GM18868 (cell line): ENCODE measurements at regions not wholly inside any gene's neighbourhood (a gene's known extent, or its start where the extent isn't known, plus 50 kb on each side); places are given as distances from the start of the nearest gene placed in this dataset.
A peak's percentile ranks its signal among the peaks of the same experiment; 100 is the strongest.

Experiments used
- ATAC-seq: cut with Tn5 transposase; IDR thresholded peaks from one replicate; pipeline ENCODE4 v1.9.1; 2021; ENCODE audit warnings: mild to moderate bottlenecking, moderate library complexity; ENCODE audit not compliant: unreplicated experiment

DNA sequence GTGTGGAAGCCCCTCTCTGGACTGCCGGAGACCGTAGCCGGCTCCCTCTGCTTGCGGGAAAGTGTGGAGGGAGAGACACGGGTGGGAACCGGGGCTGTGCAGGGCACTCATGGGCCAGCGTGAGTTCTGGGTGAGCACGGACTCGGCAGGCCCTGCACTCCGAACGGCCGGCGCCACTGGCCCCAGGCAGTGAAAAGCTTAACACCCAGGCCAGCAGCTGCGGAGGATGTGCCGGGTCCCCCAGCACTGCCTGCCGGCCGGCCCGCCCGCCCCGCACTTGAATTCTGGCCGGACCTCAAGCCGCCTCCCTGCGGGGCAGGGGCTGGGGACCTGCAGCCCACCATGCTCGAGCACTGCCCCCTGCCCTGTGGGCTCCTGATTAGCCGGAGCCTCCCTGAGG, 147.0 kb downstream of the FGF9 start:
- no peak for ATAC-seq

DNA sequence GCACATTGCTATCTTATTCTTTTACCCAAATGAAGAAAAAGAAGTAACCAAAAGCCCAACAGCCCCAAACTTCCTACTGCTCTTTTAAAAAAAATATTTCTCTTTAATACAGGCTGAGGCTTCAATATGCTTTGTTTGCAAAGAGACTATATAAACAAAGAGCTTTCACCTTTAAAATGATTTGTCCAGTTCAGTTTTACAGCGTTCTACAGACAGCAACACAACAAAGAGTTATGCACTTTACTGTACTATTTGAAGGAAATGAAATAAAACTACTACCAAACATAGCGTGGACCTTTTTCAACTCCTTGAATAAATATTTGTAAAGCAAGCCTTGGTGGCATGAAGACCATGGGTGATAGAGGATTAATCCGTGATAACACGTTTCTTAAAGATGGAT, 151.2 kb downstream of the FGF9 start:
- ATAC-seq, result no peak

- no peak for ATAC-seq
Measured at GRCh38 chr13:21823416-21823815, 152.5 kb downstream of the FGF9 start.

DNA sequence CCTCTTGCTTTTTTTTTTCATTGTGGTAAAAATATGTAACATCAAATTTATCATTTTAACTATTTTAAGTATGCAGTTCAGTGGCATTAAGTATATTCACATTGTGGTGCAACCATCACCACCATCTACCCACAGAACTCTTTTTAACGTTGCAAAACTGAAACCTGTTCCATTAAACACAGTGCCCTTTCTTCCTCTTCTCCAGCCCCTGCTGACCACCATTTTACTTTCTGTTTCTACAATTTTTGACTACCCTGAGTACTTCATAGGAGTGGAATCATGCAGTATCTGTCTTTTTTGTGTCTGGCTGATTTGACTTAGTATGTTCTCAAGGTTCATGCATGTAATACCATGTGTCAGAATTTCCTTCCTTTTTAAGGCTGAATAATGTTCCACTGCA, 153.1 kb downstream of the FGF9 start:
- ATAC-seq, result no peak

DNA sequence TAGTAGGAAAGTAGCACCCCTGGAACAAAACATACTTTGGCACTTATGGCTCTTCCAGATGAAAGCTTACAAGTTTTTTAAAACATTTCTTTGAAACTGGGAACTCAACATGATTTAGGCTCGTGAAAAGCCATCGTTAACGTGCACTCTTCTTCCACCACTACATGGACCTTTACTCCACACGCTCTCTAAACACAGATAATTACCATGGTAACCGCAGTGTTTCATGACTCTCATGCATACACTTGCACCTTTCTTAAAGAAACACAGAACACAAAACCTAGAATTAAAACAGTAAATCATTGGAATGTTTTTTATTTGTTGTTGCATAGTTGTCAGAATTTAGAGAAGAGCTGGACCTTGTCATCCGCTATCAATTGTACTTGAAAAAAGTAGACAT, 154.3 kb downstream of the FGF9 start:
- ATAC-seq, result no peak

DNA sequence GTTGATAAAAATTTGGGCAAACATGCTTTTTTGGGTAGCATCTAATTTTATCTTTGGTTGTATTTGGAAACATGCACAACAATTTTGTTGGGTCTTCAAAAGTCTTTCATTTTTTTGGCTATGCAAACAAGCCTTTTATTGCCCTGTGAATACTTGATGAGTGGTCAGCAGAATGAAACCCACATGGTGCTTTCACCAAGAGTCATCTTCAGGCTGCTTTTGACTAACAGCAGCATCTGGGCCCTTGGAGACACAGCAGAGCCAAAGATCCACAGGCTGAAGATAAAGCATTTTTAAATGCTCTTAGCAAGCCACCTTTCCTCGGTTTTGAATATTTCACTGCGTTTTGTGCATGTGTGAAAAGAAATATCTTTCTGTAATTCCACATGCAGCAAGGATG, 154.9 kb downstream of the FGF9 start:
- ATAC-seq, result no peak

DNA sequence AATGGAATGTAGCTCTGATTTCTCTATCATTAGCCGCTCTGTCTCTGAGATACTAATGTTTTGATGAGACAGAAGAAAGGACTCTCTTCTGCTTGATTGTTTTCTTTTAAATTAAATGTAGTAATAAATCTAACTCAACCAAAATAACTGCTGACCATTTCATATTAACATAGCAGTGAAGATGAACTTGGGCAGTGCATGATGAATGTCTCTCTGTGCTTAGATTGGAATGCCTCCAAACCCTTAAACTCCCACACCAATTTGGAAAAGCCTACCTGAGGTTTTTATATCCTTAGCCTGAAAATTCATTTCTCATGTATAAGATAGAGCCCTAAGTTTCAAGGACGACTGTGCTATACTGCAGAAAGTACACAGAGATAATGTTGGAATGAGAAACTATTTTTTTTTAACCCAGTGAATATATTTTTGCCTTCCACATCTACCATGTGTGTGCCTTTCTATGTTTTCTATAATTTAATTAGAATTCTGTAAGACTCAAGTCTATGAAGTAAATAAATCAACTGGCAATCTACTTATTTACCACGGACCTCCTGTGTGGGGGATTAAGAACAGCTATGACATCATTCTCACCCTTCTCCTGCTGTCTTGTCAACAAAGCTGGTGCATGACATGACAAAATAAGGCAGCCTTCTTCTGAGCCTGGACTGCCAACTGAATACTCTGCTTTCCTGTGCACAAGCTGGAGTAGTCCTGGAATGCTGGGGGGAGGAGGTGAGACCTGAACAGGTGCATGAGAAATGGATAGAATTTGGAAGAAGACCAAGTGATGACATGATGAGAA, 155.5 kb downstream of the FGF9 start:
- ATAC-seq, result no peak

GRCh38 chr13:21831654-21832324, 160.9 kb downstream of the FGF9 start:
- ATAC-seq, result no peak

DNA sequence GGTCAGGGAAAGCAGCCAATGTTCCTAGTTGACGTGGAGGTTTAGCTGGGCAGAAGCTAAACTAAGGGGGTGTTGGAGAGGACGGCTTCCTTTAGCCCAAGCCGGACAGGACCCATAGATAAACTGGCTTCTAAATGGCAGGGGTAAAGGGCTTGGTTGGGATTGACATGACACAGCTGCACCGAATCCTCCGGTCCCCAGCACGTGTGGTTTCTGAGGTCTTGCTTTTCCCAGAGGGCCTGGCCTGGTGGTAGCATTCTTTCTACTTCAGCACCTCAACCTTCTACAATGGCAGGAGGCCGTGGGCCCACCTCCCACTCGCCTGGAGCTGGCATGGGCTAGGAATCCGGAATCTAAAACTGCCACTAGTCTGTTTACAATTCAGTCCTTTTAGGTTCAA, 163.0 kb downstream of the FGF9 start:
- no peak for ATAC-seq

DNA sequence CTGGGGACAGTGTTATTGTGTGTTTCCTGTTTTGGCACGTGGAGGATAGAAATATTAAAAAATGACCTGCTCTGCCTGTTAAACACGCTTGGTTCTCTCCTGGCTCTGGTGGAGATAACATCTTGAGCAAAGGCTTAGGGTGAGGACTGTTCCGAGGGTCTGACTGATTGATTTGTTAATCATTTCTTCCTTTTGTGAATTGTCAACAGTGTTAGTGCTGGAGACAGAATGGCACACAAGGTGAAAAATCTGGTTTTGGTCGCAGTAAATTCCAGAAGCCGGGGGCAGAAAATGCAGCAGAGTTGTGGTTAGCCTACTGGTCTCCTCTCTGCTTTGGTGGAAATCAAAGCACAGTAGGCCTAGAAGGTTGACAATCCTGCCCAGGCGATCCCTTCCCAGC, 163.6 kb downstream of the FGF9 start:
- ATAC-seq, result no peak

DNA sequence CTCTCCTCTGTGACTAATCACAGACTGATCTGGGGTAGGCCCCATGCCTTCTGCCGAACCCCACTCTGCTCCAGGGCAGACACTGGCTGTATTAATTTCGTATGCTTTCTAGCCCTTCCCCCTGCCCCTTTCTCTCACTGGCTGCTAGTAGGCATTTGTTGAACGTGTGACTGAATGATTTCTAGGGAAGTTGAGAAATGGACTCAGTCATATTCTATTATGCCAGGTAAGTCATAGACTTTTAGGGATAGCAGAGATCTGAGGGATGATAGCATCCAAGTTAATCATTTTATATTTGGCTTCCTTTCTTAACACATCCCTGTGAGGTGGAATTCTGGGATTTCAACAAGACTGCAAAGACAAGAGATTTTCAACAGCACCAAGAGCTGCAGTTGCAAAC, 166.4 kb downstream of the FGF9 start:
- ATAC-seq, result no peak

DNA sequence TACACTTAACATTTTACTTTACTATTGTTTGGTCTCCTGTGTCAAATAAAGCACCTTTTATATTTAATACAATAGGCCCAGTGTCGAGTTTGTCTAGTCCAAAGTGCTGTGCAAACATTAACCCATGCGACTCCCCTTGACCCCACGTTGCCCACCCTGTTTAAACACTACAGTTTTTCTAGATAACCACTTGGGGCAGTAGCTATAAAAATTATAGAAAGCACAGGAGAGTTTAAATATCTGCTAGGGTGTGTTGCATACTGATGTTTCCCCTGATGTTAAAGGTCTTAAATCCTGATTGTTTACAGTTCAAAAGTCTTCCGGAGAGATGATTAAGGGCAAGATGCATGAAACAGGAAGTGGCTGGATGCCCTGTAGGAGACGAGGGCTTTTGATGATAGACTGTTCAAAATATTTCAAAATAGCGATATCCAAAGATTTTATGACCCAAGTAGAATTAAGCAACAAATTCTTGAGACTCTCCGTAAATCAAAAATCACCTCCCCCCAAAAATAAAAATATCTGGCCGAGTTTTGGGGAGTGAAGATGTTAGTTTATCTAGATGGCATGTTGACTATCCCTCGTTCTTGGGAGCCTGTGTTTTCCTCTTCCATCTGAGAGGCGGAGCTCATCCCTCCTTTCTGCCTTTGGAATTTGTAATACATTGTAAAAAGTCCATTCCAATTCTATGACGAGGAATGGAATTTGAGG, 167.1 kb downstream of the FGF9 start:
- ATAC-seq, result no peak

DNA sequence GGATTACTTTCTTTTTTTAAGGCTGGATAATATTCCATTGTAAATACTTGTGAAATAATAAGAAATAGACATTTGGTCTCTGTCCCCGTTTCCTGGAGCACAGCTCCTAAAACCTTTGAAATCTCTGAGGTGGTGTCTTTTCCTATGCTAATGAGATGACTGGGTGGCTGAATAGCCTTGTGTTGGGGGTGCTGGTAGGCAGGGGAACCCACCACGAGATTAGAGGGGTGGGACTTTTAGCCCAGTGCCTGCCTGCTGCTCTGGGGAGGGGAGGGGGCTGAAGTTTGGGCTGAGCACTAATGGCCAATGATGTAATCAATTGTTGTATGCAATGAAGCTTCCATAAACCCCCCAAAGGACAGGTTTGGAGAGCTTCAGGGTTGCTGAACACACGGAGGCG, 175.7 kb downstream of the FGF9 start:
- ATAC-seq, result no peak

DNA sequence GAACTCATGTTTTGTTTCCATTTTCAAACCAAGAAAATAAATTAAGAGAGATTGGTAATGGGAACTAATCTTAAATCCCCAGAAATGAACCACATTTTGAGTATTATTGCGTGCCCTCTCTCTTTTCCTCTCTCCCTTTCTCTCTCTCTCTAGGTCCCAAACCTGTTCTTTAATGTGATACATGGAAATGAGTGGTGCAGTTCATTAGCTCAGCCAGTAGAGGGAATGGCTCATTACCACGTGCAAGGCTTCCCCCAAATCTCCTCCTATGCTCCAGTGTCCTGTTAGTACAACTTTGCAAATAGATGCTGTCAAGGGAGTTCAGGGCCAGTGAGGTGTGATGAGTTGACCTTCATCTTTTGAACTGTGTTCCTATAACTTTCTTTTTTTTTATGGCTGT, 178.4 kb downstream of the FGF9 start:
- peak; percentile 98 for ATAC-seq

- no peak for ATAC-seq
Measured at GRCh38 chr13:21850013-21851006, 179.4 kb downstream of the FGF9 start.

DNA sequence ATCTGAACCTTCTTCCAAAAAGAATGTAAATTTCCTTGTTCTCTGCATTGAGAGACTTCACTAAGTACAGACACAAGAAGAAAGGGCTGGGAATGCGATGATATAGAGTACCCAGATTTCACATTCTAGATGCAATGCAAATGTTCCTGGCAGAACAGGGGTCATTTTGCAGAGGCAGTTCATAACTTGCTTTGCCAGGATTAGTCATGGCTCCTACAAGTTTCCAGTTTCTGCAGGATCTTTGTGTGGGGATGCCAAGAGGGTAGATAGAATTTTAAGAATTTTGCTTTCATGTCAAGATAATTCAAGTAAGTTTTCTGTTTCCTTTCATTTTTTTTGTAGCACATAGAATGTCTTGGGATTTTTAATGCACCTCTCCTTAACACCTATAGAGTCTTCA, 181.2 kb downstream of the FGF9 start:
- no peak for ATAC-seq

GRCh38 chr13:21853779-21854178, 182.9 kb downstream of the FGF9 start:
- ATAC-seq, result no peak

DNA sequence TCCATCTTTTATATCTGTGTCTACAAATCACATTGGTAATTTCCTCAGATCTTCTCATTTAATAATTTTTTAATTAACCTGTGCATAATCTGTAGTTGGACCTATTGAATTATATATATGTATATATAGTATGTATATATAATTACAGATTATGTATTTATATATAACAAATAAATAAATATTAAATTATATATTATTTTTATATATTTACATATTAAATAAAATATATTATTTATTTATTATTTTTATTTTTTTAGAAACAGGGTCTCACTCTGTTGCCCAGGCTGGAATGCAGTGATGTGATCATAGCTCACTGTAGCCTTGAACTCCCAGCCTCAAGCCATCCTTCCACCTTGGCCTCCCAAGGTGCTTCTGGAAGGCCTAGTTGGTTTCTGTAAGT, 197.9 kb downstream of the FGF9 start:
- ATAC-seq, result no peak

DNA sequence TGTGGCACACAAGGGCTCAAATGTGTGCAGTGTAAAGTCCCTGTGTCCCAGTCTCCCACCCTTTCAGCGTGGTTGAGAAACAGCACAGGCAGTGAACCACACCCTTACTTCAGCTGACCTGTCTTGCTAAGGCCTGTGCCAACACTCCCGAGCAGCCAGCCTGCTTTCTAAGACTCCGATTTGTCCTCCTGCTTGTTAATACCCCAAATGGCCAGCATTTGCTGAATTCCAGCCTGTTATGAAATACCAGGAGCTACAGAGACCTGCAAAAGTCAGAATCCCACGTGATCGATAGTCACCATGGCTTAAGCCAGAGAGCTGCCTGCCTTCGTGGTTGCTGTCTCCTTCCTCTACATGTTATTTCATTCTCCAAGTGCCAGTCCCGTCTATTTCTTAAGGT, 200.5 kb downstream of the FGF9 start:
- no peak for ATAC-seq

GRCh38 chr13:21871919-21872318, 201.0 kb downstream of the FGF9 start:
- ATAC-seq, result no peak

DNA sequence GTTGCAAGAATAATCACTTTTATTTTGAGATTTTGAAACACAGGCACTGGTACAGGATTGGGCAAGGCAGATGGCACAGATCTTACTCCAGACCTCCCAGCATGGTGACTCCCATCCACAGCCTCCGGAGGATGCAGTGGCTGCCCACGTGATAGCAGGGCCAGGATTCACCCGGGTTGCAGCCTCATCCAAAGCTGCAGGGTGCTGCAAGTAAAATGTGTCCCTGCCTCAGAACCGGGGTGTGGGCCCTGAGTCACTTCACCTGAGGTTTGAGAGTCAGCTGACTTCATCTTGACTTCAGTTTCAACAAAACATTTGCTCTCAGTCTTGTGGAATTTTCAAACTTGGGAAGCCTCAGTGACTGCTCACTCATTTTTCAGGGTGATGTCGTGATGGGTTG, 201.9 kb downstream of the FGF9 start:
- no peak for ATAC-seq
